Uterus (tissue), 2 donors: ENCODE measurements at regions not wholly inside any gene's neighbourhood (a gene's known extent, or its start where the extent isn't known, plus 50 kb on each side); places are given as distances from the start of the nearest gene placed in this dataset.

ENCODE experiments used
- POLR2A ChIP-seq, 2 donors: fragments of 450-650 bp; IDR thresholded peaks; one replicate each; pipeline ENCODE4 v1.6.1; 2016; ENCODE audit warnings: antibody characterized with exemption in 2 of 2, mild to moderate bottlenecking in 1 of 2, moderate library complexity in 1 of 2
- TF ChIP-seq, protein P1 (sequence below), 4 experiments: fragments of 200-600 bp in 2 of 4; fragments of 450-650 bp in 2 of 4; sonication (generic) in 2 of 4; IDR thresholded peaks; one replicate each; pipeline ENCODE4 v1.5.1; 2016 to 2019; ENCODE audit warnings: antibody characterized with exemption in 4 of 4, mild to moderate bottlenecking in 2 of 4, moderate library complexity in 1 of 4

DNA sequence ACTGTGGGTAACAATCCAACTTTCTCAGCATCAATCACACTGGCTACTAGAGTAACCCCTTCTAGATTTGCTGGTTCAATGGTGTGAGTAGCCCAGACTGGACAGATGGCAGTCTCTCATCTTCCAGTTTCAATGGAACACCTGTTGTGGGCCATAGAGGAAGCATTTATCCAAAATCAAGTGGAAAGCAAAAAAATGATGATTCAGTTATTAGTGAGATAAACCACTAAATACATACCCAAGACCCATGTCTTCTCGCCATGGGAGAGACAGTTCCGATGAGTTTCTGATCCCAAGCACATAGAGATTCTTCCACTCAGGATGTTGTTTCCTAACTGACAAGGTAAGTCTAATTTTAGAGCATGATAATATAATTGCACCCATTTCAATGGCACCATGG, 194.0 kb downstream of the IRS1 start:
- TF ChIP-seq, protein P1, sequence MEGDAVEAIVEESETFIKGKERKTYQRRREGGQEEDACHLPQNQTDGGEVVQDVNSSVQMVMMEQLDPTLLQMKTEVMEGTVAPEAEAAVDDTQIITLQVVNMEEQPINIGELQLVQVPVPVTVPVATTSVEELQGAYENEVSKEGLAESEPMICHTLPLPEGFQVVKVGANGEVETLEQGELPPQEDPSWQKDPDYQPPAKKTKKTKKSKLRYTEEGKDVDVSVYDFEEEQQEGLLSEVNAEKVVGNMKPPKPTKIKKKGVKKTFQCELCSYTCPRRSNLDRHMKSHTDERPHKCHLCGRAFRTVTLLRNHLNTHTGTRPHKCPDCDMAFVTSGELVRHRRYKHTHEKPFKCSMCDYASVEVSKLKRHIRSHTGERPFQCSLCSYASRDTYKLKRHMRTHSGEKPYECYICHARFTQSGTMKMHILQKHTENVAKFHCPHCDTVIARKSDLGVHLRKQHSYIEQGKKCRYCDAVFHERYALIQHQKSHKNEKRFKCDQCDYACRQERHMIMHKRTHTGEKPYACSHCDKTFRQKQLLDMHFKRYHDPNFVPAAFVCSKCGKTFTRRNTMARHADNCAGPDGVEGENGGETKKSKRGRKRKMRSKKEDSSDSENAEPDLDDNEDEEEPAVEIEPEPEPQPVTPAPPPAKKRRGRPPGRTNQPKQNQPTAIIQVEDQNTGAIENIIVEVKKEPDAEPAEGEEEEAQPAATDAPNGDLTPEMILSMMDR (IDR thresholded peaks at IDR 0.05), result no peak
- TF ChIP-seq POLR2A (IDR thresholded peaks at IDR 0.05), result no peak
